ENCODE measurements at regions not wholly inside any gene's neighbourhood (a gene's known extent, or its start where the extent isn't known, plus 50 kb on each side); places are given as distances from the start of the nearest gene placed in this dataset.

DNA sequence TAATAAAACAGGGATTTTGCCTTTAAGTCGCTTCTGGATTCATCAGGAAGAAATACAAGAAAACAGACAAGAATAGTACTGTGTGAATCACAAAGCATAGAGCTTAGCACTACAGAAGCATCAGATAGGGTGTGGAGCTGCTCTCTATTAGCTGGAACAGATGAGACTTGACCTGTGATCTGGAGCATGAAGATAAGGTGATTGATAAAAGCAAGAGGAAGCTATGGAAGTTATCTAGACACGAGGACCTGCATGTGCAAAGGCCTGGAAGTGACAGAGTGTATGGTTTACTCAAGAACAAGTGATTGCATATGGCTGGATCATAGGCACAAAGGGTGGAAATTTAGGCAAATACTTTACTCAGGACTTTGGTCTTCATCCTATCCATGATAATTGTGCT is 112.9 kb upstream of the MLIP start:
- TF ChIP-seq CTCF (IDR thresholded peaks at IDR 0.05; ENCODE audit: insufficient read depth, low read length, poor library complexity, severe bottlenecking) (no peak), EZH2phosphoT487 (conservative IDR thresholded peaks at IDR 0.05; ENCODE audit: low read length) (no peak)
